OCI-LY7 (cell line): ENCODE measurements at regions not wholly inside any gene's neighbourhood (a gene's known extent, or its start where the extent isn't known, plus 50 kb on each side); places are given as distances from the start of the nearest gene placed in this dataset.
"Not testable (repeated sequence)": the region's sequence is repeated elsewhere in the genome, so short reads cannot be mapped to it uniquely, and the experiment has no call there.

Source experiments
- BruUV-seq: library from RNA; stranded (reverse); fragments of 400-500 nt; replicated peaks from 2 replicates; lab custom pipeline; 2021; lab: Mats Ljungman, UMichigan
- CTCF ChIA-PET: fragments of 300-600 bp; sonication (Branson Sonifier 250); formaldehyde crosslinking; loops from one replicate; lab custom pipeline; 2022; ENCODE audit warnings: antibody characterized with exemption; ENCODE audit not compliant: unreplicated experiment; lab: Charles Lee
- POLR2A ChIA-PET: fragments of 300-600 bp; sonication (Branson Sonifier 250); formaldehyde crosslinking; loops from one replicate; lab custom pipeline; 2022; ENCODE audit warnings: antibody characterized with exemption; lab: Charles Lee
- DNase-seq: peaks from one replicate; pipeline ENCODE4 v3.0.0-alpha.2; 2015; ENCODE audit warnings: low spot score
- H2AFZ ChIP-seq: fragments of 200-600 bp; sonication (generic), shearing (Covaris generic); 2 replicates; pipeline ENCODE4 v1.6.1; 2014; ENCODE audit warnings: mild to moderate bottlenecking, antibody characterized with exemption, low read length, moderate library complexity
- H3K27ac ChIP-seq: fragments of 200-600 bp; sonication (generic); 2 replicates; pipeline ENCODE4 v1.5.1; 2014; ENCODE audit warnings: mixed run types, low read depth, mild to moderate bottlenecking, moderate library complexity, low read length, inconsistent platforms; ENCODE audit not compliant: poor library complexity, severe bottlenecking
- H3K36me3 ChIP-seq: fragments of 200-600 bp; sonication (generic); 2 replicates; pipeline ENCODE4 v1.6.1; 2014; ENCODE audit warnings: mild to moderate bottlenecking, antibody characterized with exemption, low read length, moderate library complexity, mixed read lengths; ENCODE audit not compliant: insufficient read depth
- H3K4me1 ChIP-seq: fragments of 200-600 bp; sonication (generic); 2 replicates; pipeline ENCODE4 v1.5.1; 2014; ENCODE audit warnings: mild to moderate bottlenecking, low read length; ENCODE audit not compliant: insufficient read depth, poor library complexity, severe bottlenecking
- H3K4me2 ChIP-seq: fragments of 200-600 bp; sonication (generic); 2 replicates; pipeline ENCODE4 v1.6.1; 2014; ENCODE audit warnings: mild to moderate bottlenecking, low read length
- H3K4me3 ChIP-seq: fragments of 200-600 bp; sonication (generic); 2 replicates; pipeline ENCODE4 v1.5.1; 2014; ENCODE audit warnings: mild to moderate bottlenecking, low read depth, low read length; ENCODE audit not compliant: poor library complexity, severe bottlenecking
- H3K79me2 ChIP-seq: fragments of 200-600 bp; sonication (generic); 2 replicates; pipeline ENCODE4 v1.6.1; 2016; ENCODE audit warnings: low read depth, mild to moderate bottlenecking, low read length, moderate library complexity, mixed read lengths; ENCODE audit not compliant: insufficient read depth
- H3K9me2 ChIP-seq: fragments of 200-600 bp; sonication (generic); 2 replicates; pipeline ENCODE4 v1.6.1; 2016; ENCODE audit warnings: mild to moderate bottlenecking, low read length, mixed read lengths; ENCODE audit not compliant: insufficient read depth
- H3K9me3 ChIP-seq: fragments of 200-600 bp; sonication (generic); 2 replicates; pipeline ENCODE4 v1.6.1; 2014; ENCODE audit warnings: mild to moderate bottlenecking, mixed run types, low read length, mixed read lengths
- H4K20me1 ChIP-seq: fragments of 200-600 bp; sonication (generic); 2 replicates; pipeline ENCODE4 v1.6.1; 2014; ENCODE audit warnings: mild to moderate bottlenecking, antibody characterized with exemption, low read length, moderate library complexity, mixed read lengths; ENCODE audit not compliant: insufficient read depth
- CTCF ChIP-seq: fragments of 200-600 bp; sonication (generic); conservative IDR thresholded peaks from 2 replicates; pipeline ENCODE4 v1.5.1; 2014; ENCODE audit warnings: mild to moderate bottlenecking, antibody characterized with exemption, low read length, moderate library complexity, mixed read lengths
- EZH2phosphoT487 ChIP-seq: fragments of 200-600 bp; sonication (generic); IDR thresholded peaks from 2 replicates; pipeline ENCODE4 v1.6.1; 2018; ENCODE audit warnings: low read depth, borderline replicate concordance, mild to moderate bottlenecking, mixed run types, antibody characterized with exemption, low read length, moderate library complexity, mixed read lengths
- intact Hi-C: fragments of 100-400 bp; cut with micrococcal nuclease; formaldehyde crosslinking; loops from one replicate; pipeline ENCODE4 v1.10.0; 2022; ENCODE audit not compliant: unreplicated experiment

GRCh38 chrX:104469771-104470170 lies 96.2 kb upstream of the IL1RAPL2 start:
- Histone ChIP-seq H3K36me3 (no peaks in the 10 kb centered on the region), H3K9me3 (no peaks in the 10 kb centered on the region), H3K27ac (no peak overlapping the region), H3K79me2 (no peaks in the 10 kb centered on the region), H4K20me1 (no peaks in the 10 kb centered on the region), H3K4me1 (no peaks in the 10 kb centered on the region), H2AFZ (no peak overlapping the region), H3K4me3 (no peak overlapping the region), H3K9me2 (no peaks in the 10 kb centered on the region), H3K4me2 (no peak overlapping the region)
- ChIA-PET POLR2A (interaction anchor here (0.6 kb wide), 1 partner anchor 676 kb away, joined by 3 read pairs; no protein-coding TSS in a partner anchor), CTCF (no interaction called here)
- intact Hi-C loops, result no loop called here
- TF ChIP-seq CTCF (no peak), EZH2phosphoT487 (no peak)
- BruUV-seq, result no TSS peak
- no peak for DNase-seq

- no peak overlapping the region for H2AFZ ChIP-seq
- DNase-seq, result no peak
- H3K4me2 ChIP-seq, result no peak overlapping the region
- no peak for TF ChIP-seq EZH2phosphoT487
- TF ChIP-seq CTCF, result no peak
- no TSS peak for BruUV-seq
- H4K20me1 ChIP-seq, result no peaks in the 10 kb centered on the region
- no peaks in the 10 kb centered on the region for H3K4me1 ChIP-seq
- no peak overlapping the region for H3K27ac ChIP-seq
- POLR2A ChIA-PET, result no interaction called here
- no peaks in the 10 kb centered on the region for H3K9me2 ChIP-seq
- no peaks in the 10 kb centered on the region for H3K79me2 ChIP-seq
- CTCF ChIA-PET, result no interaction called here
- no peaks in the 10 kb centered on the region for H3K9me3 ChIP-seq
- no peak overlapping the region for H3K4me3 ChIP-seq
- intact Hi-C loops, result no loop called here
- H3K36me3 ChIP-seq, result no peaks in the 10 kb centered on the region
These were observed 106.2 kb upstream of the IL1RAPL2 start for GRCh38 chrX:104459796-104460195.

- H3K36me3 ChIP-seq, CTCF ChIA-PET, BruUV-seq, H3K9me2 ChIP-seq, DNase-seq, H3K4me2 ChIP-seq, H3K4me3 ChIP-seq, H3K9me3 ChIP-seq, H4K20me1 ChIP-seq, H3K79me2 ChIP-seq, H2AFZ ChIP-seq, H3K27ac ChIP-seq, POLR2A ChIA-PET, H3K4me1 ChIP-seq, intact Hi-C loops: not testable (repeated sequence)
These were observed 108.9 kb upstream of the IL1RAPL2 start for GRCh38 chrX:104457130-104457529.
